ENCODE measurements at regions not wholly inside any gene's neighbourhood (a gene's known extent, or its start where the extent isn't known, plus 50 kb on each side); places are given as distances from the start of the nearest gene placed in this dataset.

- no peaks in the 10 kb centered on the region for H3K36me3 Mint-ChIP-seq
- H3K4me3 Mint-ChIP-seq: no peak overlapping the region
- peaks cover 19% of the 10 kb centered on the region for H3K27me3 Mint-ChIP-seq (ENCODE audit: low read depth)
- DNase-seq (ENCODE audit: low spot score in 2 of 2, unreplicated experiment in 2 of 2): no peak
- H3K9me3 Mint-ChIP-seq: no peaks in the 10 kb centered on the region
- peaks cover 27% of the 10 kb centered on the region for H3K4me1 Mint-ChIP-seq
- no peak for TF ChIP-seq CTCF (IDR thresholded peaks at IDR 0.05; ENCODE audit: unreplicated experiment)
- H3K27ac Mint-ChIP-seq: no peak overlapping the region
Observed at GRCh38 chr15:99921101-99921500, 187.9 kb upstream of the LYSMD4 start.

- DNase-seq (ENCODE audit: low spot score in 2 of 2, unreplicated experiment in 2 of 2): no peak
- H3K9me3 Mint-ChIP-seq: no peaks in the 10 kb centered on the region
- H3K27me3 Mint-ChIP-seq (ENCODE audit: low read depth): peaks cover 9% of the 10 kb centered on the region
- no peak overlapping the region for H3K27ac Mint-ChIP-seq
- H3K4me1 Mint-ChIP-seq: peaks cover 38% of the 10 kb centered on the region
- no peaks in the 10 kb centered on the region for H3K36me3 Mint-ChIP-seq
- TF ChIP-seq CTCF (IDR thresholded peaks at IDR 0.05; ENCODE audit: unreplicated experiment): no peak
- no peak overlapping the region for H3K4me3 Mint-ChIP-seq
Observed at GRCh38 chr15:99918072-99918471, 184.8 kb upstream of the LYSMD4 start.

GRCh38 chr15:99917252-99917651 is 184.0 kb upstream of the LYSMD4 start:
- H3K36me3 Mint-ChIP-seq: no peaks in the 10 kb centered on the region
- no peak for TF ChIP-seq CTCF (IDR thresholded peaks at IDR 0.05; ENCODE audit: unreplicated experiment)
- H3K4me3 Mint-ChIP-seq: no peak overlapping the region
- no peaks in the 10 kb centered on the region for H3K9me3 Mint-ChIP-seq
- no peak overlapping the region for H3K27ac Mint-ChIP-seq
- no peak for DNase-seq (ENCODE audit: low spot score in 2 of 2, unreplicated experiment in 2 of 2)
- peaks cover 5% of the 10 kb centered on the region for H3K27me3 Mint-ChIP-seq (ENCODE audit: low read depth)
- peaks cover 38% of the 10 kb centered on the region for H3K4me1 Mint-ChIP-seq

- Mint-ChIP-seq H3K36me3 (no peaks in the 10 kb centered on the region), H3K9me3 (no peaks in the 10 kb centered on the region)
- no peak for DNase-seq (ENCODE audit: low spot score in 2 of 2, unreplicated experiment in 2 of 2)
Observed at GRCh38 chr15:99916668-99917223, 183.5 kb upstream of the LYSMD4 start.

GRCh38 chr15:99914723-99915122 is 181.5 kb upstream of the LYSMD4 start:
- H3K36me3 Mint-ChIP-seq: peaks cover 2% of the 10 kb centered on the region
- no peak for DNase-seq (ENCODE audit: low spot score in 2 of 2, unreplicated experiment in 2 of 2)
- no peak for TF ChIP-seq CTCF (IDR thresholded peaks at IDR 0.05; ENCODE audit: unreplicated experiment)
- peaks cover 38% of the 10 kb centered on the region for H3K4me1 Mint-ChIP-seq
- no peak overlapping the region for H3K27ac Mint-ChIP-seq
- H3K9me3 Mint-ChIP-seq: no peaks in the 10 kb centered on the region
- H3K4me3 Mint-ChIP-seq: no peak overlapping the region
- peaks cover 3% of the 10 kb centered on the region for H3K27me3 Mint-ChIP-seq (ENCODE audit: low read depth)

More at GRCh38 chr15:99916668-99917223, 183.5 kb upstream of the LYSMD4 start:
- Mint-ChIP-seq H3K27ac (no peak overlapping the region), H3K4me3 (no peak overlapping the region), H3K27me3 (ENCODE audit: low read depth) (peaks cover 5% of the 10 kb centered on the region), H3K4me1 (peaks cover 41% of the 10 kb centered on the region)
- TF ChIP-seq CTCF (IDR thresholded peaks at IDR 0.05; ENCODE audit: unreplicated experiment): no peak

- TF ChIP-seq CTCF (IDR thresholded peaks at IDR 0.05; ENCODE audit: unreplicated experiment): no peak
- Mint-ChIP-seq H3K4me1 (peaks cover 33% of the 10 kb centered on the region), H3K9me3 (no peaks in the 10 kb centered on the region), H3K36me3 (peaks cover 2% of the 10 kb centered on the region), H3K27me3 (ENCODE audit: low read depth) (no peaks in the 10 kb centered on the region), H3K27ac (no peak overlapping the region), H3K4me3 (no peak overlapping the region)
- DNase-seq (ENCODE audit: low spot score in 2 of 2, unreplicated experiment in 2 of 2): no peak
Observed at GRCh38 chr15:99911816-99912215, 178.6 kb upstream of the LYSMD4 start.
